ENCODE measurements at regions not wholly inside any gene's neighbourhood (a gene's known extent, or its start where the extent isn't known, plus 50 kb on each side); places are given as distances from the start of the nearest gene placed in this dataset.

GRCh38 chr5:146986469-146986868, 107.9 kb upstream of the PPP2R2B start:
- Histone ChIP-seq H4K20me1 (ENCODE audit: insufficient read depth, poor library complexity, severe bottlenecking) (no peaks in the 10 kb centered on the region), H3K9me3 (ENCODE audit: low read depth) (peaks cover 5% of the 10 kb centered on the region)
- 83% methylated on average over 1 of the region's 1 CpG for whole genome bisulfite sequencing (ENCODE audit: low lambda C conversion rate, missing lambda C conversion rate)

GRCh38 chr5:146993876-146994530, 115.4 kb upstream of the PPP2R2B start:
- WGBS (ENCODE audit: low lambda C conversion rate, missing lambda C conversion rate): 77% methylated on average over 4 of the region's 4 CpGs
- H3K79me2 ChIP-seq: no peaks in the 10 kb centered on the region
- no peak overlapping the region for H3K4me2 ChIP-seq
- H3K27ac ChIP-seq: no peak overlapping the region
- no peaks in the 10 kb centered on the region for H3K27me3 ChIP-seq
- no peaks in the 10 kb centered on the region for H3K9me2 ChIP-seq (replicated peaks; ENCODE audit: insufficient read depth)
- no peaks in the 10 kb centered on the region for H3K36me3 ChIP-seq (replicated peaks; ENCODE audit: insufficient read depth, low read depth)
- no peaks in the 10 kb centered on the region for H4K20me1 ChIP-seq (ENCODE audit: insufficient read depth, poor library complexity, severe bottlenecking)
- no peak overlapping the region for H3K4me3 ChIP-seq
- no peak overlapping the region for H2AFZ ChIP-seq
- DNase-seq (ENCODE audit: low spot score): no peak
- no peaks in the 10 kb centered on the region for H3K4me1 ChIP-seq (ENCODE audit: insufficient read depth)
- H3K9me3 ChIP-seq (ENCODE audit: low read depth): peaks cover 5% of the 10 kb centered on the region
- no peak for TF ChIP-seq CTCF (IDR thresholded peaks at IDR 0.05; ENCODE audit: poor library complexity)
- TF ChIP-seq EZH2phosphoT487 (IDR thresholded peaks at IDR 0.05; ENCODE audit: low read depth, severe bottlenecking, unreplicated experiment): no peak
- TF ChIP-seq EZH2 (IDR thresholded peaks at IDR 0.05; ENCODE audit: borderline replicate concordance): no peak

More at GRCh38 chr5:146986469-146986868, 107.9 kb upstream of the PPP2R2B start:
- no peaks in the 10 kb centered on the region for H3K27me3 ChIP-seq
- no peak for TF ChIP-seq CTCF (IDR thresholded peaks at IDR 0.05; ENCODE audit: poor library complexity)
- TF ChIP-seq EZH2phosphoT487 (IDR thresholded peaks at IDR 0.05; ENCODE audit: low read depth, severe bottlenecking, unreplicated experiment): no peak
- no peak for TF ChIP-seq EZH2 (IDR thresholded peaks at IDR 0.05; ENCODE audit: borderline replicate concordance)
- H3K79me2 ChIP-seq: no peaks in the 10 kb centered on the region
- H3K4me2 ChIP-seq: no peak overlapping the region
- H2AFZ ChIP-seq: no peak overlapping the region
- no peak for DNase-seq (ENCODE audit: low spot score)
- no peak overlapping the region for H3K27ac ChIP-seq
- H3K4me3 ChIP-seq: no peak overlapping the region
- no peaks in the 10 kb centered on the region for H3K9me2 ChIP-seq (replicated peaks; ENCODE audit: insufficient read depth)
- no peaks in the 10 kb centered on the region for H3K36me3 ChIP-seq (replicated peaks; ENCODE audit: insufficient read depth, low read depth)
- H3K4me1 ChIP-seq (ENCODE audit: insufficient read depth): no peaks in the 10 kb centered on the region

GRCh38 chr5:146995878-146996277, 117.3 kb upstream of the PPP2R2B start:
- Histone ChIP-seq H3K4me1 (ENCODE audit: insufficient read depth) (no peaks in the 10 kb centered on the region), H3K4me2 (no peak overlapping the region), H3K27ac (no peak overlapping the region), H3K4me3 (no peak overlapping the region), H3K36me3 (replicated peaks; ENCODE audit: insufficient read depth, low read depth) (no peaks in the 10 kb centered on the region), H2AFZ (no peak overlapping the region), H4K20me1 (ENCODE audit: insufficient read depth, poor library complexity, severe bottlenecking) (no peaks in the 10 kb centered on the region), H3K27me3 (no peaks in the 10 kb centered on the region), H3K9me3 (ENCODE audit: low read depth) (no peaks in the 10 kb centered on the region), H3K9me2 (replicated peaks; ENCODE audit: insufficient read depth) (no peaks in the 10 kb centered on the region), H3K79me2 (no peaks in the 10 kb centered on the region)
- DNase-seq (ENCODE audit: low spot score): peak; percentile 16
- no peak for TF ChIP-seq EZH2phosphoT487 (IDR thresholded peaks at IDR 0.05; ENCODE audit: low read depth, severe bottlenecking, unreplicated experiment)
- TF ChIP-seq CTCF (IDR thresholded peaks at IDR 0.05; ENCODE audit: poor library complexity): no peak
- no peak for TF ChIP-seq EZH2 (IDR thresholded peaks at IDR 0.05; ENCODE audit: borderline replicate concordance)
- WGBS (ENCODE audit: low lambda C conversion rate, missing lambda C conversion rate): 67% methylated on average over 1 of the region's 1 CpG
